Naive B cell (primary cell): ENCODE measurements at regions not wholly inside any gene's neighbourhood (a gene's known extent, or its start where the extent isn't known, plus 50 kb on each side); places are given as distances from the start of the nearest gene placed in this dataset.

Experiments
- ATAC-seq, 2 donors: fragments of 150-1000 bp; cut with Tn5 transposase; 2 replicates each; pipeline ENCODE4 v1.10.0; 2021; ENCODE audit warnings: low read depth in 2 of 2, mild to moderate bottlenecking in 2 of 2, moderate library complexity in 2 of 2
- DNase-seq: peaks from one replicate; pipeline ENCODE4 v3.0.0; 2022
- H3K27ac Mint-ChIP-seq, 6 donors: one replicate each; pipeline ENCODE4 v1.8.0; 2020 to 2022; ENCODE audit warnings: mild to moderate bottlenecking in 6 of 6, mixed read lengths in 6 of 6, moderate library complexity in 5 of 6, inconsistent platforms in 2 of 6
- H3K27me3 Mint-ChIP-seq, 3 donors: one replicate each; pipeline ENCODE4 v1.8.0; 2021 to 2022; ENCODE audit warnings: mixed read lengths in 3 of 3, mild to moderate bottlenecking in 1 of 3
- H3K36me3 Mint-ChIP-seq, 2 donors: one replicate each; pipeline ENCODE4 v1.8.0; 2020 to 2022; ENCODE audit warnings: mixed read lengths in 2 of 2, inconsistent platforms in 1 of 2, mild to moderate bottlenecking in 1 of 2
- H3K4me1 Mint-ChIP-seq, 3 donors: one replicate each; pipeline ENCODE4 v1.8.0; 2020 to 2022; ENCODE audit warnings: mixed read lengths in 3 of 3, inconsistent platforms in 1 of 3, mild to moderate bottlenecking in 1 of 3, moderate library complexity in 1 of 3
- H3K4me3 Mint-ChIP-seq, 8 donors: one replicate each; pipeline ENCODE4 v1.8.0; 2020 to 2022; ENCODE audit warnings: mild to moderate bottlenecking in 8 of 8, mixed read lengths in 8 of 8, moderate library complexity in 8 of 8, inconsistent platforms in 2 of 8
- H3K9me3 Mint-ChIP-seq, 7 donors: one replicate each; pipeline ENCODE4 v1.8.0; 2020 to 2022; ENCODE audit warnings: mixed read lengths in 7 of 7, mild to moderate bottlenecking in 5 of 7, inconsistent platforms in 2 of 7, moderate library complexity in 1 of 7

GRCh38 chr4:92047209-92047875 lies 256.4 kb upstream of the GRID2 start:
- Mint-ChIP-seq H3K36me3 (no peaks in the 10 kb centered on the region), H3K4me1 (no peaks in the 10 kb centered on the region), H3K4me3 (no peak overlapping the region), H3K27ac (no peak overlapping the region), H3K9me3 (peaks cover 3 to 12% (median 5%) of the 10 kb centered on the region in 7 donors), H3K27me3 (no peaks in the 10 kb centered on the region)
- DNase-seq (no peak), ATAC-seq (no peak)

- ATAC-seq (no peak), DNase-seq (no peak)
- H3K9me3 Mint-ChIP-seq = peaks cover 2 to 16% (median 9%) of the 10 kb centered on the region in 7 donors
- H3K36me3 Mint-ChIP-seq = no peaks in the 10 kb centered on the region
- H3K27ac Mint-ChIP-seq = no peak overlapping the region
- H3K27me3 Mint-ChIP-seq = no peaks in the 10 kb centered on the region
- no peaks in the 10 kb centered on the region for H3K4me1 Mint-ChIP-seq
- H3K4me3 Mint-ChIP-seq = no peak overlapping the region
Measured at GRCh38 chr4:92050875-92051274, 252.9 kb upstream of the GRID2 start.

- H3K9me3 Mint-ChIP-seq = peaks cover 0 to 7% (median 2%) of the 10 kb centered on the region in 7 donors
- H3K4me3 Mint-ChIP-seq = no peak overlapping the region
- DNase-seq (no peak), ATAC-seq (no peak)
- H3K36me3 Mint-ChIP-seq = no peaks in the 10 kb centered on the region
- H3K27ac Mint-ChIP-seq = no peak overlapping the region
- no peaks in the 10 kb centered on the region for H3K27me3 Mint-ChIP-seq
- no peaks in the 10 kb centered on the region for H3K4me1 Mint-ChIP-seq
Measured at GRCh38 chr4:92059615-92060014, 244.2 kb upstream of the GRID2 start.

GRCh38 chr4:92060333-92060732 lies 243.4 kb upstream of the GRID2 start:
- Mint-ChIP-seq H3K4me1 (no peaks in the 10 kb centered on the region), H3K36me3 (no peaks in the 10 kb centered on the region), H3K4me3 (no peak overlapping the region), H3K9me3 (peaks cover 0 to 7% (median 0%) of the 10 kb centered on the region in 7 donors), H3K27me3 (no peaks in the 10 kb centered on the region), H3K27ac (no peak overlapping the region)
- ATAC-seq (no peak), DNase-seq (no peak)

GRCh38 chr4:92064574-92064973 lies 239.2 kb upstream of the GRID2 start:
- Mint-ChIP-seq H3K27me3 (no peaks in the 10 kb centered on the region), H3K9me3 (peaks cover 0 to 10% (median 6%) of the 10 kb centered on the region in 7 donors), H3K4me3 (no peak overlapping the region), H3K27ac (no peak overlapping the region), H3K4me1 (no peaks in the 10 kb centered on the region), H3K36me3 (peaks cover 0 to 3% of the 10 kb centered on the region in 2 donors)
- ATAC-seq = no peak
- no peak for DNase-seq

GRCh38 chr4:92066485-92066884 lies 237.3 kb upstream of the GRID2 start:
- Mint-ChIP-seq H3K4me3 (no peak overlapping the region), H3K9me3 (peaks cover 0 to 22% (median 12%) of the 10 kb centered on the region in 7 donors), H3K36me3 (peaks cover 0 to 6% of the 10 kb centered on the region in 2 donors), H3K27ac (no peak overlapping the region), H3K27me3 (no peaks in the 10 kb centered on the region), H3K4me1 (no peaks in the 10 kb centered on the region)
- no peak for DNase-seq
- no peak for ATAC-seq

GRCh38 chr4:92071587-92071986 lies 232.2 kb upstream of the GRID2 start:
- Mint-ChIP-seq H3K4me3 (no peak overlapping the region), H3K27me3 (no peaks in the 10 kb centered on the region)

GRCh38 chr4:92074839-92075238 lies 228.9 kb upstream of the GRID2 start:
- Mint-ChIP-seq H3K36me3 (peaks cover 0 to 8% of the 10 kb centered on the region in 2 donors), H3K27ac (no peak overlapping the region), H3K4me1 (no peaks in the 10 kb centered on the region), H3K4me3 (no peak overlapping the region), H3K9me3 (peaks cover 5 to 30% (median 15%) of the 10 kb centered on the region in 7 donors), H3K27me3 (no peaks in the 10 kb centered on the region)
- ATAC-seq (no peak), DNase-seq (no peak)

More at GRCh38 chr4:92071587-92071986, 232.2 kb upstream of the GRID2 start:
- no peak for ATAC-seq
- Mint-ChIP-seq H3K9me3 (peaks cover 9 to 39% (median 19%) of the 10 kb centered on the region in 7 donors), H3K4me1 (no peaks in the 10 kb centered on the region), H3K27ac (no peak overlapping the region), H3K36me3 (peaks cover 0 to 14% of the 10 kb centered on the region in 2 donors)
- no peak for DNase-seq

- DNase-seq = no peak
- Mint-ChIP-seq H3K4me1 (no peaks in the 10 kb centered on the region), H3K27ac (no peak overlapping the region), H3K36me3 (no peaks in the 10 kb centered on the region), H3K4me3 (no peak overlapping the region), H3K27me3 (no peaks in the 10 kb centered on the region), H3K9me3 (peaks cover 2 to 10% (median 5%) of the 10 kb centered on the region in 7 donors)
- ATAC-seq = no peak
Measured at GRCh38 chr4:92090887-92091286, 212.9 kb upstream of the GRID2 start.

GRCh38 chr4:92091335-92091734 lies 212.4 kb upstream of the GRID2 start:
- H3K4me1 Mint-ChIP-seq = no peaks in the 10 kb centered on the region
- DNase-seq = no peak
- no peak for ATAC-seq
- H3K9me3 Mint-ChIP-seq = peaks cover 2 to 10% (median 5%) of the 10 kb centered on the region in 7 donors
- H3K27ac Mint-ChIP-seq = peak overlapping the region in 1 of 6 donors; percentile 65
- no peaks in the 10 kb centered on the region for H3K36me3 Mint-ChIP-seq
- H3K4me3 Mint-ChIP-seq = no peak overlapping the region
- no peaks in the 10 kb centered on the region for H3K27me3 Mint-ChIP-seq

- H3K27ac Mint-ChIP-seq = no peak overlapping the region
- no peak overlapping the region for H3K4me3 Mint-ChIP-seq
- H3K36me3 Mint-ChIP-seq = no peaks in the 10 kb centered on the region
- H3K4me1 Mint-ChIP-seq = no peaks in the 10 kb centered on the region
- ATAC-seq = no peak
- no peaks in the 10 kb centered on the region for H3K27me3 Mint-ChIP-seq
- H3K9me3 Mint-ChIP-seq = peaks cover 0 to 7% (median 0%) of the 10 kb centered on the region in 7 donors
- no peak for DNase-seq
Measured at GRCh38 chr4:92099861-92100260, 203.9 kb upstream of the GRID2 start.

- Mint-ChIP-seq H3K27me3 (no peaks in the 10 kb centered on the region), H3K4me3 (no peak overlapping the region), H3K36me3 (no peaks in the 10 kb centered on the region), H3K4me1 (no peaks in the 10 kb centered on the region), H3K27ac (no peak overlapping the region), H3K9me3 (peaks cover 0 to 8% (median 2%) of the 10 kb centered on the region in 7 donors)
- DNase-seq (no peak), ATAC-seq (no peak)
Measured at GRCh38 chr4:92100975-92101374, 202.8 kb upstream of the GRID2 start.

GRCh38 chr4:92101737-92102172 lies 202.0 kb upstream of the GRID2 start:
- H3K4me3 Mint-ChIP-seq = no peak overlapping the region
- H3K27ac Mint-ChIP-seq = no peak overlapping the region
- no peaks in the 10 kb centered on the region for H3K27me3 Mint-ChIP-seq
- H3K9me3 Mint-ChIP-seq = peaks cover 0 to 8% (median 2%) of the 10 kb centered on the region in 7 donors
- DNase-seq (no peak), ATAC-seq (no peak)
- H3K4me1 Mint-ChIP-seq = no peaks in the 10 kb centered on the region
- H3K36me3 Mint-ChIP-seq = no peaks in the 10 kb centered on the region

GRCh38 chr4:92104506-92104905 lies 199.3 kb upstream of the GRID2 start:
- Mint-ChIP-seq H3K27me3 (no peaks in the 10 kb centered on the region), H3K9me3 (peaks cover 0 to 7% (median 2%) of the 10 kb centered on the region in 7 donors), H3K36me3 (no peaks in the 10 kb centered on the region), H3K4me1 (no peaks in the 10 kb centered on the region), H3K4me3 (no peak overlapping the region), H3K27ac (no peak overlapping the region)
- DNase-seq (no peak), ATAC-seq (no peak)
